HEK293 (cell line): ENCODE measurements at regions not wholly inside any gene's neighbourhood (a gene's known extent, or its start where the extent isn't known, plus 50 kb on each side); places are given as distances from the start of the nearest gene placed in this dataset.

ENCODE experiments used
- CTCF ChIA-PET: fragments of 350-600 bp; formaldehyde crosslinking; extraction: SDS; loops from one replicate; lab custom pipeline; 2021; ENCODE audit warnings: antibody characterized with exemption; lab: Yijun Ruan, JAX
- POLR2A ChIA-PET: fragments of 300-600 bp; formaldehyde crosslinking; extraction: SDS; loops from one replicate; lab custom pipeline; 2020; ENCODE audit warnings: antibody characterized with exemption, inconsistent platforms; lab: Yijun Ruan, JAX
- H3K27ac ChIP-seq: fragments of 200-500 bp; sonication (Bioruptor generic); 2 replicates; pipeline ENCODE4 v1.5.1; 2014; ENCODE audit warnings: low read depth, low read length, control low read depth, inconsistent platforms; ENCODE audit errors: extremely low read depth
- H3K36me3 ChIP-seq, 2 experiments: fragments of 200-500 bp in 1 of 2; sonication (Bioruptor generic) in 1 of 2; 1 replicate in 1 of 2; 2 replicates in 1 of 2; pipeline ENCODE4 v1.5.1; 2014 to 2017; ENCODE audit warnings: inconsistent platforms in 2 of 2, low read length in 2 of 2; ENCODE audit not compliant: control insufficient read depth in 2 of 2, insufficient read depth in 1 of 2
- H3K4me1 ChIP-seq: fragments of 200-500 bp; sonication (Bioruptor generic); 2 replicates; pipeline ENCODE4 v1.5.1; 2014; ENCODE audit warnings: mild to moderate bottlenecking, low read length, inconsistent platforms; ENCODE audit not compliant: control insufficient read depth, insufficient read depth
- H3K4me3 ChIP-seq: 2 replicates; pipeline ENCODE4 v1.5.1; 2011; ENCODE audit warnings: low read depth, mild to moderate bottlenecking, control low read depth, low read length, moderate library complexity
- H3K9me3 ChIP-seq: fragments of 200-500 bp; sonication (Bioruptor generic); 2 replicates; pipeline ENCODE4 v1.5.1; 2014; ENCODE audit warnings: low read depth, low read length, inconsistent platforms; ENCODE audit not compliant: control insufficient read depth, insufficient read depth
- GFI1B ChIP-seq: fragments of 450-650 bp; formaldehyde crosslinking; IDR thresholded peaks from 2 replicates; pipeline ENCODE4 v1.5.1; 2016; ENCODE audit warnings: missing biosample characterization, missing genetic modification characterization
- MEIS1 ChIP-seq: sonication (generic); formaldehyde crosslinking; IDR thresholded peaks from 2 replicates; pipeline ENCODE4 v1.8.1; 2022; ENCODE audit warnings: missing genetic modification reagents, mild to moderate bottlenecking, borderline replicate concordance
- OSR2 ChIP-seq: fragments of 450-650 bp; formaldehyde crosslinking; IDR thresholded peaks from 2 replicates; pipeline ENCODE4 v1.5.1; 2016; ENCODE audit warnings: missing biosample characterization, missing genetic modification characterization
- RBAK ChIP-seq: fragments of 450-650 bp; formaldehyde crosslinking; IDR thresholded peaks from 2 replicates; pipeline ENCODE4 v1.5.1; 2016; ENCODE audit warnings: missing biosample characterization, missing genetic modification characterization
- REPIN1 ChIP-seq: fragments of 450-650 bp; formaldehyde crosslinking; IDR thresholded peaks from 2 replicates; pipeline ENCODE4 v1.5.1; 2017; ENCODE audit warnings: missing biosample characterization, missing genetic modification characterization, low read depth
- SP3 ChIP-seq: fragments of 450-650 bp; formaldehyde crosslinking; IDR thresholded peaks from 2 replicates; pipeline ENCODE4 v1.5.1; 2016; ENCODE audit warnings: missing biosample characterization, missing genetic modification characterization
- ZBTB7A ChIP-seq: fragments of 450-650 bp; formaldehyde crosslinking; IDR thresholded peaks from 2 replicates; pipeline ENCODE4 v1.5.1; 2016; ENCODE audit warnings: low read depth, missing biosample characterization, missing genetic modification characterization
- ZNF121 ChIP-seq: fragments of 450-650 bp; formaldehyde crosslinking; IDR thresholded peaks from 2 replicates; pipeline ENCODE4 v1.5.1; 2016; ENCODE audit warnings: missing biosample characterization, missing genetic modification characterization
- ZNF138 ChIP-seq: fragments of 450-650 bp; formaldehyde crosslinking; IDR thresholded peaks from 2 replicates; pipeline ENCODE4 v1.5.1; 2016; ENCODE audit warnings: missing biosample characterization, missing genetic modification characterization, borderline replicate concordance
- ZNF292 ChIP-seq: fragments of 450-650 bp; formaldehyde crosslinking; IDR thresholded peaks from 2 replicates; pipeline ENCODE4 v1.5.1; 2016; ENCODE audit warnings: low read depth, missing biosample characterization, missing genetic modification characterization, borderline replicate concordance
- ZNF501 ChIP-seq: fragments of 450-650 bp; formaldehyde crosslinking; IDR thresholded peaks from 2 replicates; pipeline ENCODE4 v1.5.1; 2016; ENCODE audit warnings: missing biosample characterization, missing genetic modification characterization
- ZNF521 ChIP-seq: fragments of 450-650 bp; formaldehyde crosslinking; IDR thresholded peaks from 2 replicates; pipeline ENCODE4 v1.5.1; 2017; ENCODE audit warnings: missing biosample characterization, mild to moderate bottlenecking, missing genetic modification characterization
- ZNF600 ChIP-seq: fragments of 450-650 bp; formaldehyde crosslinking; IDR thresholded peaks from 2 replicates; pipeline ENCODE4 v1.5.1; 2016; ENCODE audit warnings: missing biosample characterization, missing genetic modification characterization
- ZSCAN16 ChIP-seq: fragments of 450-650 bp; formaldehyde crosslinking; IDR thresholded peaks from 2 replicates; pipeline ENCODE4 v1.5.1; 2016; ENCODE audit warnings: missing biosample characterization, missing genetic modification characterization
- TF ChIP-seq, protein P1 (sequence below): fragments of 450-650 bp; formaldehyde crosslinking; IDR thresholded peaks from 2 replicates; pipeline ENCODE4 v1.5.1; 2016; ENCODE audit warnings: missing biosample characterization, missing genetic modification characterization
- TF ChIP-seq, protein P2 (sequence below): fragments of 450-650 bp; formaldehyde crosslinking; IDR thresholded peaks from 2 replicates; pipeline ENCODE4 v1.5.1; 2016; ENCODE audit warnings: missing biosample characterization, missing genetic modification characterization
- TF ChIP-seq, protein P3 (sequence below): fragments of 450-650 bp; formaldehyde crosslinking; IDR thresholded peaks from 2 replicates; pipeline ENCODE4 v1.5.1; 2016; ENCODE audit warnings: missing biosample characterization, missing genetic modification characterization
- TF ChIP-seq, protein P4 (sequence below): fragments of 450-650 bp; formaldehyde crosslinking; IDR thresholded peaks from 2 replicates; pipeline ENCODE4 v1.5.1; 2016; ENCODE audit warnings: missing biosample characterization, missing genetic modification characterization
- TF ChIP-seq, protein P5 (sequence below): fragments of 450-650 bp; formaldehyde crosslinking; IDR thresholded peaks from 2 replicates; pipeline ENCODE4 v1.5.1; 2016; ENCODE audit warnings: missing biosample characterization, missing genetic modification characterization
- TF ChIP-seq, protein P6 (sequence below): fragments of 450-650 bp; IDR thresholded peaks from 2 replicates; pipeline ENCODE4 v1.5.1; 2018; ENCODE audit warnings: missing biosample characterization, mild to moderate bottlenecking, missing genetic modification characterization

DNA sequence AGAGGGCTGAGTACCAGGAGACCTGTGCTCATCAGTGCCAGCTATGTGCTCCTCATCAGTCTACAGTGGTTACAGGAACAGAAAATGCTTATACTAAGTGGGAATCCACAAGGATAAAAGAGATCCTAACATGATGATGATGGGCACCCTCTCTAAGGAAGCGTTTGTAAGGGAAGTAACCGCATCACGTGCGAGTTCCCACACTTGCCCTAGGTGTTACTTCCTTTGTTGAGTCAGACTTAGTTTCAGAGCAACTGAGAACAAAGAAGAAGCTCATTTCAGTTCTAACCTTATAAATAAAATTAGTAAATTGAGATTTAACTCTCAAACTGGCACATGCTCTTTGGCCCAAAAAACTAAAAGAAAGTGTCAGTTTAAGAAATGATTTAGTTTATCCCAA is 956.4 kb upstream of the TMEM132C start:
- Histone ChIP-seq H3K4me1 (no peaks in the 10 kb centered on the region), H3K27ac (no peak overlapping the region), H3K4me3 (no peak overlapping the region), H3K9me3 (no peaks in the 10 kb centered on the region), H3K36me3 (no peaks in the 10 kb centered on the region)
- TF ChIP-seq RBAK (tag by site-specific recombination) (no peak), SP3 (no peak), ZNF501 (tag by site-specific recombination) (no peak), ZNF121 (no peak), MEIS1 (no peak), ZNF600 (no peak), ZNF138 (tag by site-specific recombination) (no peak), ZNF292 (tag by site-specific recombination) (no peak), OSR2 (no peak), ZBTB7A (no peak), GFI1B (no peak), REPIN1 (tag by site-specific recombination) (no peak), ZSCAN16 (no peak), ZNF521 (tag by site-specific recombination) (no peak)
- TF ChIP-seq, protein P1, sequence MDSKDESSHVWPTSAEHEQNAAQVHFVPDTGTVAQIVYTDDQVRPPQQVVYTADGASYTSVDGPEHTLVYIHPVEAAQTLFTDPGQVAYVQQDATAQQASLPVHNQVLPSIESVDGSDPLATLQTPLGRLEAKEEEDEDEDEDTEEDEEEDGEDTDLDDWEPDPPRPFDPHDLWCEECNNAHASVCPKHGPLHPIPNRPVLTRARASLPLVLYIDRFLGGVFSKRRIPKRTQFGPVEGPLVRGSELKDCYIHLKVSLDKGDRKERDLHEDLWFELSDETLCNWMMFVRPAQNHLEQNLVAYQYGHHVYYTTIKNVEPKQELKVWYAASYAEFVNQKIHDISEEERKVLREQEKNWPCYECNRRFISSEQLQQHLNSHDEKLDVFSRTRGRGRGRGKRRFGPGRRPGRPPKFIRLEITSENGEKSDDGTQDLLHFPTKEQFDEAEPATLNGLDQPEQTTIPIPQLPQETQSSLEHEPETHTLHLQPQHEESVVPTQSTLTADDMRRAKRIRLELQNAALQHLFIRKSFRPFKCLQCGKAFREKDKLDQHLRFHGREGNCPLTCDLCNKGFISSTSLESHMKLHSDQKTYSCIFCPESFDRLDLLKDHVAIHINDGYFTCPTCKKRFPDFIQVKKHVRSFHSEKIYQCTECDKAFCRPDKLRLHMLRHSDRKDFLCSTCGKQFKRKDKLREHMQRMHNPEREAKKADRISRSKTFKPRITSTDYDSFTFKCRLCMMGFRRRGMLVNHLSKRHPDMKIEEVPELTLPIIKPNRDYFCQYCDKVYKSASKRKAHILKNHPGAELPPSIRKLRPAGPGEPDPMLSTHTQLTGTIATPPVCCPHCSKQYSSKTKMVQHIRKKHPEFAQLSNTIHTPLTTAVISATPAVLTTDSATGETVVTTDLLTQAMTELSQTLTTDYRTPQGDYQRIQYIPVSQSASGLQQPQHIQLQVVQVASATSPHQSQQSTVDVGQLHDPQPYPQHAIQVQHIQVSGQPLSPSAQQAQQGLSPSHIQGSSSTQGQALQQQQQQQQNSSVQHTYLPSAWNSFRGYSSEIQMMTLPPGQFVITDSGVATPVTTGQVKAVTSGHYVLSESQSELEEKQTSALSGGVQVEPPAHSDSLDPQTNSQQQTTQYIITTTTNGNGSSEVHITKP (tag by site-specific recombination) = no peak
- TF ChIP-seq, protein P2, sequence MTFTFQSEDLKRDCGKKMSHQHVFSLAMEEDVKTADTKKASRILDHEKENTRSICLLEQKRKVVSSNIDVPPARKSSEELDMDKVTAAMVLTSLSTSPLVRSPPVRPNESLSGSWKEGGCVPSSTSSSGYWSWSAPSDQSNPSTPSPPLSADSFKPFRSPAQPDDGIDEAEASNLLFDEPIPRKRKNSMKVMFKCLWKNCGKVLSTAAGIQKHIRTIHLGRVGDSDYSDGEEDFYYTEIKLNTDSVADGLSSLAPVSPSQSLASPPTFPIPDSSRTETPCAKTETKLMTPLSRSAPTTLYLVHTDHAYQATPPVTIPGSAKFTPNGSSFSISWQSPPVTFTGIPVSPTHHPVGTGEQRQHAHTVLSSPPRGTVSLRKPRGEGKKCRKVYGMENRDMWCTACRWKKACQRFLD (tag by site-specific recombination) = no peak
- TF ChIP-seq, protein P3, sequence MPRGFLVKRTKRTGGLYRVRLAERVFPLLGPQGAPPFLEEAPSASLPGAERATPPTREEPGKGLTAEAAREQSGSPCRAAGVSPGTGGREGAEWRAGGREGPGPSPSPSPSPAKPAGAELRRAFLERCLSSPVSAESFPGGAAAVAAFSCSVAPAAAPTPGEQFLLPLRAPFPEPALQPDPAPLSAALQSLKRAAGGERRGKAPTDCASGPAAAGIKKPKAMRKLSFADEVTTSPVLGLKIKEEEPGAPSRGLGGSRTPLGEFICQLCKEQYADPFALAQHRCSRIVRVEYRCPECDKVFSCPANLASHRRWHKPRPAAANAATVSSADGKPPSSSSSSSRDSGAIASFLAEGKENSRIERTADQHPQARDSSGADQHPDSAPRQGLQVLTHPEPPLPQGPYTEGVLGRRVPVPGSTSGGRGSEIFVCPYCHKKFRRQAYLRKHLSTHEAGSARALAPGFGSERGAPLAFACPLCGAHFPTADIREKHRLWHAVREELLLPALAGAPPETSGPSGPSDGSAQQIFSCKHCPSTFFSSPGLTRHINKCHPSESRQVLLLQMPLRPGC = no peak
- TF ChIP-seq, protein P4, sequence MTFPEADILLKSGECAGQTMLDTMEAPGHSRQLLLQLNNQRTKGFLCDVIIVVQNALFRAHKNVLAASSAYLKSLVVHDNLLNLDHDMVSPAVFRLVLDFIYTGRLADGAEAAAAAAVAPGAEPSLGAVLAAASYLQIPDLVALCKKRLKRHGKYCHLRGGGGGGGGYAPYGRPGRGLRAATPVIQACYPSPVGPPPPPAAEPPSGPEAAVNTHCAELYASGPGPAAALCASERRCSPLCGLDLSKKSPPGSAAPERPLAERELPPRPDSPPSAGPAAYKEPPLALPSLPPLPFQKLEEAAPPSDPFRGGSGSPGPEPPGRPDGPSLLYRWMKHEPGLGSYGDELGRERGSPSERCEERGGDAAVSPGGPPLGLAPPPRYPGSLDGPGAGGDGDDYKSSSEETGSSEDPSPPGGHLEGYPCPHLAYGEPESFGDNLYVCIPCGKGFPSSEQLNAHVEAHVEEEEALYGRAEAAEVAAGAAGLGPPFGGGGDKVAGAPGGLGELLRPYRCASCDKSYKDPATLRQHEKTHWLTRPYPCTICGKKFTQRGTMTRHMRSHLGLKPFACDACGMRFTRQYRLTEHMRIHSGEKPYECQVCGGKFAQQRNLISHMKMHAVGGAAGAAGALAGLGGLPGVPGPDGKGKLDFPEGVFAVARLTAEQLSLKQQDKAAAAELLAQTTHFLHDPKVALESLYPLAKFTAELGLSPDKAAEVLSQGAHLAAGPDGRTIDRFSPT (tag by site-specific recombination) = no peak
- TF ChIP-seq, protein P5, sequence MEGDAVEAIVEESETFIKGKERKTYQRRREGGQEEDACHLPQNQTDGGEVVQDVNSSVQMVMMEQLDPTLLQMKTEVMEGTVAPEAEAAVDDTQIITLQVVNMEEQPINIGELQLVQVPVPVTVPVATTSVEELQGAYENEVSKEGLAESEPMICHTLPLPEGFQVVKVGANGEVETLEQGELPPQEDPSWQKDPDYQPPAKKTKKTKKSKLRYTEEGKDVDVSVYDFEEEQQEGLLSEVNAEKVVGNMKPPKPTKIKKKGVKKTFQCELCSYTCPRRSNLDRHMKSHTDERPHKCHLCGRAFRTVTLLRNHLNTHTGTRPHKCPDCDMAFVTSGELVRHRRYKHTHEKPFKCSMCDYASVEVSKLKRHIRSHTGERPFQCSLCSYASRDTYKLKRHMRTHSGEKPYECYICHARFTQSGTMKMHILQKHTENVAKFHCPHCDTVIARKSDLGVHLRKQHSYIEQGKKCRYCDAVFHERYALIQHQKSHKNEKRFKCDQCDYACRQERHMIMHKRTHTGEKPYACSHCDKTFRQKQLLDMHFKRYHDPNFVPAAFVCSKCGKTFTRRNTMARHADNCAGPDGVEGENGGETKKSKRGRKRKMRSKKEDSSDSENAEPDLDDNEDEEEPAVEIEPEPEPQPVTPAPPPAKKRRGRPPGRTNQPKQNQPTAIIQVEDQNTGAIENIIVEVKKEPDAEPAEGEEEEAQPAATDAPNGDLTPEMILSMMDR (tag by site-specific recombination) = no peak
- TF ChIP-seq, protein P6, sequence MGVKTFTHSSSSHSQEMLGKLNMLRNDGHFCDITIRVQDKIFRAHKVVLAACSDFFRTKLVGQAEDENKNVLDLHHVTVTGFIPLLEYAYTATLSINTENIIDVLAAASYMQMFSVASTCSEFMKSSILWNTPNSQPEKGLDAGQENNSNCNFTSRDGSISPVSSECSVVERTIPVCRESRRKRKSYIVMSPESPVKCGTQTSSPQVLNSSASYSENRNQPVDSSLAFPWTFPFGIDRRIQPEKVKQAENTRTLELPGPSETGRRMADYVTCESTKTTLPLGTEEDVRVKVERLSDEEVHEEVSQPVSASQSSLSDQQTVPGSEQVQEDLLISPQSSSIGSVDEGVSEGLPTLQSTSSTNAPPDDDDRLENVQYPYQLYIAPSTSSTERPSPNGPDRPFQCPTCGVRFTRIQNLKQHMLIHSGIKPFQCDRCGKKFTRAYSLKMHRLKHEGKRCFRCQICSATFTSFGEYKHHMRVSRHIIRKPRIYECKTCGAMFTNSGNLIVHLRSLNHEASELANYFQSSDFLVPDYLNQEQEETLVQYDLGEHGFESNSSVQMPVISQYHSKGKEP (tag by site-specific recombination) = no peak
- ChIA-PET CTCF (interaction anchor here (0.9 to 1.1 kb wide), 2 partner anchors 29 to 31 kb away, joined by 3 read pairs; no protein-coding TSS in a partner anchor), POLR2A (no interaction called here)
